Ovary (tissue), 7 donors: ENCODE measurements at regions not wholly inside any gene's neighbourhood (a gene's known extent, or its start where the extent isn't known, plus 50 kb on each side); places are given as distances from the start of the nearest gene placed in this dataset.

ENCODE experiments used
- DNase-seq, 5 donors: peaks; one replicate each; pipeline ENCODE4 v3.0.0-alpha.2; 2019 to 2020
- H3K27ac ChIP-seq, 2 donors: fragments of 200-600 bp; one replicate each; pipeline versions ENCODE4 v1.5.1 to v1.8.0; 2019 to 2022
- H3K27me3 ChIP-seq: fragments of 200-600 bp; one replicate; pipeline ENCODE4 v1.8.0; 2022
- H3K36me3 ChIP-seq: fragments of 200-600 bp; sonication (generic); one replicate; pipeline ENCODE4 v1.5.1; 2019
- H3K4me1 ChIP-seq: one replicate; pipeline ENCODE4 v1.8.1; 2013; ENCODE audit warnings: mild to moderate bottlenecking, moderate library complexity; ENCODE audit not compliant: insufficient read depth
- H3K4me3 ChIP-seq: fragments of 200-600 bp; sonication (generic); one replicate; pipeline ENCODE4 v1.5.1; 2017
- H3K9me3 ChIP-seq, 2 donors: fragments of 200-600 bp in 1 of 2; sonication (generic) in 1 of 2; one replicate each; pipeline versions ENCODE4 v1.5.1 to v1.8.1; 2013 to 2019; ENCODE audit warnings: mild to moderate bottlenecking in 1 of 2, moderate library complexity in 1 of 2
- CTCF ChIP-seq, 3 donors: fragments of 450-650 bp in 2 of 3; fragments of 200-600 bp in 1 of 3; IDR thresholded peaks; one replicate each; pipeline versions ENCODE4 v1.5.1 to v1.8.0; 2016 to 2022; ENCODE audit warnings: antibody characterized with exemption in 3 of 3, mild to moderate bottlenecking in 1 of 3
- EP300 ChIP-seq: sonication (generic); formaldehyde crosslinking; IDR thresholded peaks from one replicate; pipeline ENCODE4 v1.6.1; 2017; ENCODE audit warnings: antibody characterized with exemption
- POLR2A ChIP-seq: fragments of 450-650 bp; IDR thresholded peaks from one replicate; pipeline ENCODE4 v1.6.1; 2017; ENCODE audit warnings: antibody characterized with exemption, mild to moderate bottlenecking, moderate library complexity
- WGBS, 3 donors: extraction: QIAGEN DNeasy Blood & Tissue Kit in 1 of 3; methylation state at CpG; one replicate each; pipeline versions ENCODE4 v1.1.5 to v1.1.7; 2013 to 2017; 5-methylcytosine and 5-hydroxymethylcytosine counted together
- intact Hi-C, 4 donors: fragments of 100-400 bp; cut with DNase I; formaldehyde crosslinking; loops; one replicate each; pipeline versions ENCODE4 v1.11.0 to v1.15.1; 2022 to 2023
- donor health status: DM: no; HTN: no; CAD: no; lungs with moderate emphysema.
- donor health status: DM: no; HTN: no; CAD: no.
- donor health status: Bipolar disorder and iron deficiency.
- donor health status: DM: no; HTN: no; CAD: no.
- donor health status: DM: yes; HTN: yes; CAD: no.

- Histone ChIP-seq H3K4me3 (no peak overlapping the region), H3K4me1 (peaks cover 2% of the 10 kb centered on the region), H3K36me3 (no peaks in the 10 kb centered on the region), H3K27ac (no peak overlapping the region), H3K27me3 (no peaks in the 10 kb centered on the region), H3K9me3 (no peaks in the 10 kb centered on the region)
- WGBS, 3 donors: 47 to 59% (median 50%) methylated on average over 1 of the region's 1 CpG
- intact Hi-C loops: no loop called here
- TF ChIP-seq POLR2A (no peak), CTCF (IDR thresholded peaks at IDR 0.05) (no peak), EP300 (no peak)
- no peak for DNase-seq
Measured at GRCh38 chr1:14517841-14518180, 80.7 kb upstream of the KAZN start.

GRCh38 chr1:14519976-14520375 lies 78.5 kb upstream of the KAZN start:
- intact Hi-C loops: no loop called here

GRCh38 chr1:14520514-14521163 lies 77.8 kb upstream of the KAZN start:
- Histone ChIP-seq H3K27ac (no peak overlapping the region), H3K4me1 (peaks cover 2% of the 10 kb centered on the region), H3K9me3 (no peaks in the 10 kb centered on the region), H3K4me3 (no peak overlapping the region), H3K36me3 (no peaks in the 10 kb centered on the region), H3K27me3 (no peaks in the 10 kb centered on the region)
- intact Hi-C loops: no loop called here
- WGBS, 3 donors: 87 to 92% (median 90%) methylated on average over 4 of the region's 4 CpGs
- no peak for TF ChIP-seq EP300
- no peak for TF ChIP-seq CTCF (IDR thresholded peaks at IDR 0.05)
- TF ChIP-seq POLR2A: no peak
- DNase-seq: no peak

More at GRCh38 chr1:14519976-14520375, 78.5 kb upstream of the KAZN start:
- 75 to 97% (median 83%) methylated on average over 5 of the region's 5 CpGs for WGBS, 3 donors
- no peak for DNase-seq
- TF ChIP-seq CTCF (IDR thresholded peaks at IDR 0.05) (no peak), EP300 (no peak), POLR2A (no peak)
- Histone ChIP-seq H3K4me3 (no peak overlapping the region), H3K36me3 (no peaks in the 10 kb centered on the region), H3K27me3 (no peaks in the 10 kb centered on the region), H3K27ac (no peak overlapping the region), H3K4me1 (peaks cover 2% of the 10 kb centered on the region), H3K9me3 (no peaks in the 10 kb centered on the region)

GRCh38 chr1:14521622-14522021 lies 76.9 kb upstream of the KAZN start:
- no peak overlapping the region for H3K4me3 ChIP-seq
- no peak for TF ChIP-seq EP300
- DNase-seq: no peak
- no peaks in the 10 kb centered on the region for H3K9me3 ChIP-seq
- 58 to 60% (median 59%) methylated on average over 6 of the region's 6 CpGs for WGBS, 3 donors
- no peaks in the 10 kb centered on the region for H3K27me3 ChIP-seq
- intact Hi-C loops: no loop called here
- peaks cover 2% of the 10 kb centered on the region for H3K4me1 ChIP-seq
- no peak overlapping the region for H3K27ac ChIP-seq
- no peaks in the 10 kb centered on the region for H3K36me3 ChIP-seq

GRCh38 chr1:14522077-14522925 lies 76.2 kb upstream of the KAZN start:
- intact Hi-C loops: no loop called here
- H3K4me3 ChIP-seq: no peak overlapping the region
- no peaks in the 10 kb centered on the region for H3K36me3 ChIP-seq
- H3K27me3 ChIP-seq: no peaks in the 10 kb centered on the region
- H3K9me3 ChIP-seq: no peaks in the 10 kb centered on the region
- H3K27ac ChIP-seq: no peak overlapping the region
- peak; percentile 81 for TF ChIP-seq EP300
- TF ChIP-seq POLR2A: no peak
- TF ChIP-seq CTCF (IDR thresholded peaks at IDR 0.05): no peak
- H3K4me1 ChIP-seq: peaks cover 2% of the 10 kb centered on the region
- peak in 1 of 5 donors; percentile 40 for DNase-seq
- WGBS, 3 donors: 41 to 62% (median 47%) methylated on average over 9 of the region's 9 CpGs
